HepG2 (cell line): ENCODE measurements at regions not wholly inside any gene's neighbourhood (a gene's known extent, or its start where the extent isn't known, plus 50 kb on each side); places are given as distances from the start of the nearest gene placed in this dataset.

Experiments used
- ATAC-seq: fragments of 200-7000 bp; cut with Tn5 transposase; 3 replicates; pipeline ENCODE4 v1.9.1; 2020; ENCODE audit warnings: mild to moderate bottlenecking, moderate library complexity
- BruUV-seq: library from RNA; stranded (reverse); fragments of 400-500 nt; replicated peaks from 2 replicates; lab custom pipeline; 2021; lab: Mats Ljungman, UMichigan
- CTCF ChIA-PET: fragments of 300-600 bp; formaldehyde crosslinking; extraction: SDS; loops from one replicate; lab custom pipeline; 2021; ENCODE audit warnings: low total read pairs, inconsistent platforms, low intra/inter-chr PET ratio; lab: Yijun Ruan, JAX
- POLR2A ChIA-PET: fragments of 350-600 bp; sonication (Branson Sonifier 250); formaldehyde crosslinking; loops from one replicate; lab custom pipeline; 2020; ENCODE audit warnings: antibody characterized with exemption, inconsistent platforms; lab: Yijun Ruan, JAX
- DNase-seq: peaks from one replicate; pipeline ENCODE4 v3.0.0-alpha.2; 2015; ENCODE audit warnings: low spot score
- FAIRE-seq: peaks from 3 replicates; lab custom pipeline; 2011; peaks lifted over from hg19 to GRCh38; lab: Jason Lieb, UNC
- H2AFZ ChIP-seq: one replicate; pipeline ENCODE4 v1.6.1; 2011; ENCODE audit warnings: low read length, inconsistent platforms
- H3K27ac ChIP-seq: fragments of 300-600 bp; 3 replicates; pipeline ENCODE4 v1.8.0; 2011; ENCODE audit warnings: mixed run types, mild to moderate bottlenecking, mixed read lengths, low read length, inconsistent platforms; ENCODE audit not compliant: insufficient read depth; ENCODE audit errors: extremely low read length
- H3K27me3 ChIP-seq, 2 experiments: fragments of 200-600 bp in 1 of 2; 2 replicates in 1 of 2; 3 replicates in 1 of 2; pipeline versions ENCODE4 v1.6.0 to v1.8.0; 2011; ENCODE audit warnings: low read length in 2 of 2, mild to moderate bottlenecking in 2 of 2, moderate library complexity in 2 of 2, inconsistent platforms in 1 of 2; ENCODE audit not compliant: insufficient read depth in 2 of 2, control insufficient read depth in 1 of 2
- H3K36me3 ChIP-seq, 2 experiments: fragments of 200-600 bp in 1 of 2; replicated peaks in 1 of 2; 2 replicates in 1 of 2; 3 replicates in 1 of 2; pipeline versions ENCODE4 v1.5.1 to v1.8.0; 2011; ENCODE audit warnings: low read length in 2 of 2, inconsistent platforms in 1 of 2; ENCODE audit not compliant: insufficient read depth in 2 of 2, control insufficient read depth in 1 of 2
- H3K4me1 ChIP-seq: 2 replicates; pipeline ENCODE4 v1.5.1; 2012; ENCODE audit warnings: low read length, inconsistent platforms; ENCODE audit not compliant: insufficient read depth
- H3K4me2 ChIP-seq: 2 replicates; pipeline ENCODE4 v1.6.0; 2011; ENCODE audit warnings: low read depth, low read length, inconsistent platforms
- H3K4me3 ChIP-seq, 3 experiments: fragments of 200-600 bp in 1 of 3; sonication (generic), shearing (Covaris generic) in 1 of 3; replicated peaks in 1 of 3; 2 replicates each; pipeline ENCODE4 v1.5.1; 2011 to 2016; ENCODE audit warnings: low read length in 3 of 3, inconsistent platforms in 2 of 3, low read depth in 2 of 3, mild to moderate bottlenecking in 2 of 3, control low read depth in 1 of 3, mixed read lengths in 1 of 3; ENCODE audit not compliant: insufficient read depth in 1 of 3
- H3K79me2 ChIP-seq: one replicate; pipeline ENCODE4 v1.6.1; 2011; ENCODE audit warnings: low read length, inconsistent platforms; ENCODE audit not compliant: insufficient read depth
- H3K9ac ChIP-seq: 2 replicates; pipeline ENCODE4 v1.6.0; 2011; ENCODE audit warnings: mild to moderate bottlenecking, low read depth, low read length, inconsistent platforms; ENCODE audit not compliant: insufficient read depth
- H3K9me3 ChIP-seq: 2 replicates; pipeline ENCODE4 v1.5.1; 2012; ENCODE audit warnings: mild to moderate bottlenecking, low read length
- H4K20me1 ChIP-seq: 2 replicates; pipeline ENCODE4 v1.6.0; 2011; ENCODE audit warnings: inconsistent platforms, mild to moderate bottlenecking, low read length, moderate library complexity; ENCODE audit not compliant: insufficient read depth
- CHD2 ChIP-seq: IDR thresholded peaks from 2 replicates; pipeline ENCODE4 v1.6.1; 2011; ENCODE audit warnings: low read depth, low read length, improper control_type of control experiment
- DNMT1 ChIP-seq: sonication (generic); formaldehyde crosslinking; IDR thresholded peaks from 2 replicates; pipeline ENCODE4 v1.5.1; 2020; ENCODE audit warnings: mild to moderate bottlenecking, missing genetic modification reagents
- HDAC2 ChIP-seq: sonication (generic); formaldehyde crosslinking; IDR thresholded peaks from 2 replicates; pipeline ENCODE4 v1.4.0; 2020; ENCODE audit warnings: missing genetic modification reagents
- MAFF ChIP-seq: IDR thresholded peaks from 2 replicates; pipeline ENCODE4 v1.6.1; 2011; ENCODE audit warnings: low read depth, low read length, improper control_type of control experiment
- MLX ChIP-seq: IDR thresholded peaks from 2 replicates; pipeline ENCODE4 v1.6.1; 2016
- PRDM4 ChIP-seq: sonication (generic); formaldehyde crosslinking; IDR thresholded peaks from 2 replicates; pipeline ENCODE4 v1.9.0; 2021; ENCODE audit warnings: missing genetic modification reagents, borderline replicate concordance
- REST ChIP-seq, 2 experiments: IDR thresholded peaks; 2 replicates each; pipeline ENCODE4 v1.6.1; 2011 to 2012; ENCODE audit warnings: low read length in 2 of 2, borderline replicate concordance in 1 of 2, low read depth in 1 of 2, mild to moderate bottlenecking in 1 of 2, moderate library complexity in 1 of 2
- SALL2 ChIP-seq: sonication (generic); formaldehyde crosslinking; IDR thresholded peaks from 2 replicates; pipeline ENCODE4 v1.8.1; 2023; ENCODE audit warnings: mild to moderate bottlenecking, missing genetic modification reagents, inconsistent platforms
- U2AF1 ChIP-seq: fragments of 200-400 bp; formaldehyde crosslinking; optimal IDR thresholded peaks from 2 replicates; pipeline ENCODE3; 2017; ENCODE audit warnings: mild to moderate bottlenecking, low read depth, low read length
- ZNF180 ChIP-seq: sonication (generic); formaldehyde crosslinking; IDR thresholded peaks from 2 replicates; pipeline ENCODE4 v1.4.0; 2020; ENCODE audit warnings: low read depth, missing genetic modification reagents, borderline replicate concordance
- ZNF296 ChIP-seq: sonication (generic); formaldehyde crosslinking; conservative IDR thresholded peaks from 2 replicates; pipeline ENCODE4 v1.5.0; 2020; ENCODE audit warnings: mild to moderate bottlenecking, missing genetic modification reagents
- ZNF335 ChIP-seq: sonication (generic); formaldehyde crosslinking; IDR thresholded peaks from 2 replicates; pipeline ENCODE4 v1.4.0; 2020; ENCODE audit warnings: missing genetic modification reagents
- ZNF766 ChIP-seq: sonication (generic); formaldehyde crosslinking; IDR thresholded peaks from 2 replicates; pipeline ENCODE4 v1.5.0; 2020; ENCODE audit warnings: missing genetic modification reagents, borderline replicate concordance
- ZNF891 ChIP-seq: sonication (generic); formaldehyde crosslinking; IDR thresholded peaks from 2 replicates; pipeline ENCODE4 v1.5.0; 2020; ENCODE audit warnings: mild to moderate bottlenecking, missing genetic modification reagents
- WGBS: methylation state at CpG from one replicate; pipeline ENCODE4 v1.1.6; 2017; ENCODE audit warnings: low lambda C conversion rate; 5-methylcytosine and 5-hydroxymethylcytosine counted together
- in situ Hi-C: cut with HindIII; loops from 2 replicates; pipeline ENCODE4 v1.10.0; 2017; ENCODE audit warnings: low pct_unique_long_range_greater_than_20kb; ENCODE audit not compliant: extremely low pct_ligation_motif_present
- intact Hi-C: fragments of 100-400 bp; cut with micrococcal nuclease; formaldehyde crosslinking; loops from one replicate; pipeline ENCODE4 v1.10.0; 2022; ENCODE audit not compliant: unreplicated experiment

- no peaks in the 10 kb centered on the region for H3K9me3 ChIP-seq
- H3K27me3 ChIP-seq: no peaks in the 10 kb centered on the region; a peak in 1 of 5 replicates
- WGBS: 2% methylated on average over 3 of the region's 3 CpGs
- no peak overlapping the region for H3K4me3 ChIP-seq
- no peak overlapping the region for H3K4me2 ChIP-seq
- H2AFZ ChIP-seq: no peak overlapping the region
- no peak overlapping the region for H3K9ac ChIP-seq
- ATAC-seq: no peak
- in situ Hi-C loops (no loop called here), intact Hi-C loops (no loop called here)
- H4K20me1 ChIP-seq: no peaks in the 10 kb centered on the region
- CTCF ChIA-PET: no interaction called here
- POLR2A ChIA-PET: no interaction called here
- H3K27ac ChIP-seq: no peak overlapping the region
- FAIRE-seq: no peak
- no peaks in the 10 kb centered on the region for H3K79me2 ChIP-seq
- no peak for DNase-seq
- no peak for TF ChIP-seq ZNF766 (CRISPR knock-in tag)
- no peak for TF ChIP-seq HDAC2 (CRISPR knock-in tag)
- no peak for TF ChIP-seq ZNF180 (CRISPR knock-in tag)
- no peak for TF ChIP-seq MLX (CRISPR knock-in tag)
- no peak for TF ChIP-seq ZNF335 (CRISPR knock-in tag)
- TF ChIP-seq, all 625 proteins: peak for 0
- Histone ChIP-seq H3K4me1 (no peaks in the 10 kb centered on the region), H3K36me3 (no peaks in the 10 kb centered on the region)
- BruUV-seq: no TSS peak
These were observed 149.1 kb upstream of the CELF4 start for GRCh38 chr18:37714691-37715090.

- H3K27ac ChIP-seq: no peak overlapping the region
- no peak overlapping the region for H3K9ac ChIP-seq
- no peak overlapping the region for H2AFZ ChIP-seq
- no peak overlapping the region for H3K4me2 ChIP-seq
- intact Hi-C loops (no loop called here), in situ Hi-C loops (no loop called here)
- CTCF ChIA-PET: no interaction called here
- no peaks in the 10 kb centered on the region for H3K79me2 ChIP-seq
- DNase-seq (no peak), FAIRE-seq (no peak), ATAC-seq (no peak)
- H3K4me1 ChIP-seq: no peaks in the 10 kb centered on the region
- H3K27me3 ChIP-seq: no peaks in the 10 kb centered on the region
- no peaks in the 10 kb centered on the region for H3K9me3 ChIP-seq
- no TSS peak for BruUV-seq
- no peaks in the 10 kb centered on the region for H3K36me3 ChIP-seq
- no peaks in the 10 kb centered on the region for H4K20me1 ChIP-seq
- POLR2A ChIA-PET: no interaction called here
- no peak overlapping the region for H3K4me3 ChIP-seq
- no peak for TF ChIP-seq MAFF
- no peak for TF ChIP-seq ZNF891
- no peak for TF ChIP-seq SALL2 (CRISPR knock-in tag)
- no peak for TF ChIP-seq U2AF1
- no peak for TF ChIP-seq CHD2
- TF ChIP-seq DNMT1: no peak
- TF ChIP-seq PRDM4 (CRISPR knock-in tag): no peak
- no peak for TF ChIP-seq ZNF296 (CRISPR knock-in tag)
- TF ChIP-seq REST (IDR thresholded peaks at IDR 0.05; ENCODE audit: borderline replicate concordance in 1 of 2, low read depth in 1 of 2, low read length in 2 of 2): no peak
These were observed 147.2 kb upstream of the CELF4 start for GRCh38 chr18:37712776-37713175.
